ENCODE measurements at regions not wholly inside any gene's neighbourhood (a gene's known extent, or its start where the extent isn't known, plus 50 kb on each side); places are given as distances from the start of the nearest gene placed in this dataset.
A peak's percentile ranks its signal among the peaks of the same experiment; 100 is the strongest.

DNA sequence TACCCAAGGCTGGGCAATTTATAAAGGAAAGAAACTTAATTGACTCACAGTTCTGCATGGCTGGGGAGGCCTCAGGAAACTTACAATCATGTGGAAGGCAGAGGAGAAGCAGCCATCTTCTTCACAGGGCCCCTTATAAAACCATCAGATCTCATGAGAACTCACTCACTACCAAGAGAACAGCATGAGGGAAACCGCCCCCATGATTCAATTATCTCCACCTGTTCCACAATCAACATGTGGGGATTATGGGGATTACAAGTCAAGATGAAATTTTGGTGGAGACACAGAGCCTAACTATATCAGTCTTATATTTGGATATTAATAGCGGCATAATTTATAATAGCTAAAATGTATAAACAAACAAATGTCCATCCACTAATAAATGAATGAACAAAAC is 1123.7 kb upstream of the NCAM2 start:
- no peak for DNase-seq

- DNase-seq, result no peak
Measured at GRCh38 chr21:19878133-19878532, 1120.1 kb upstream of the NCAM2 start.

DNA sequence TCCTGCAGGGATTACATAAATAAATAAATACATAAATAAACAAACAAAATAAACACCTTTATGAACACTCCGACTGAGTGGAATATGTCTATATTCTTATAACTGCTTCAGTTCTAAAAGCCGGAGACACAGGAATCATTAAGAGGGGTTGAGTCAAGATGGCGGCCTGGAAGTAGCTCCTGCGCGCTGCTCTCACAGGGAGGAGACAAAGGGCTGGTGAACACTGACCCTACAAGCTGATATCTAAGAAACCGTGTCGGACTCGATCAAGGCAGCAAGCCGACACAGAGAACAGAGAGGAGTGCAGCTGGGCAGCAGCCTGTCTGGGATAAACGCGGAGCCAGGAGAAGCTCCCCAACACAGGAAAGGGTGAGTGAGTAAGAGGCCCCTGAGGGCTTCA is 1098.6 kb upstream of the NCAM2 start:
- no peak for DNase-seq

- no peak for DNase-seq
Measured at GRCh38 chr21:19900149-19900548, 1098.1 kb upstream of the NCAM2 start.

DNA sequence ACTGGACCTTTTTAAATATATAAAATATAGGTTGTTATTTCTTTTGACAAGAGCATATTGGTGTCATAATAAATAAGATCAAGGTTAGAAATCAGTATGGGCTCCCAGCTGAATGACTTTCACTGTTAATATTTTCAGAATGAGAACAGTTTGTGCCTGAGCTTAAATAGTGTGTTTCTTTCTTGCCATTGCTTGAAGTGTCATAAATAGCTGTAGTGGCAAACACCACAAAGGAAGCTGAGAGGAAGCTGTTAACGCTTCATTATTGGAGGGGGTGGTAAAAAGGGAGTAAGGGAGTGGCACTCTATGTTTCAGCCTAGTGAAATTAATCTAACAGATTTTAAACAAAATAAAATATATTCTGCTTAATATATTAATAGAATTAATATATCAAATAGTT is 1089.8 kb upstream of the NCAM2 start:
- no peak for DNase-seq

DNA sequence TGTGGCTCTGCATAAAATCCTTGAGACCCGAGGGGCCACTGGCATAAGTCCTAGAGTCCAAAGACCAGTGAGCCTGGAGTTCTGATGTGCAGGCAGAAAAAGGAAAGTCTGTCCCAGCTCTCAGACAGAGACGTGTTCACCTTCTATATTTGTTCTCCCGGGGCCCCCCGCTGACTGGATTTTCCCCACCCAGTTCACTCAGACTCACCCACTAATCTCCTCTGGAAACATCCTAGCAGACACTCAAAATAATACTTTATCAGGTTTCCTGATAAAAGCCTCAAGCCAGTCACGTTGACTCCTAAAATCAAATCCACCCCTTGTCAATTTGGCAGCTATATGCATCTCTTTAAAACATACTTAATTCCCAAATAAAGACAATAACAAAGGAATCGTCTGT is 1084.2 kb upstream of the NCAM2 start:
- no peak for DNase-seq

DNA sequence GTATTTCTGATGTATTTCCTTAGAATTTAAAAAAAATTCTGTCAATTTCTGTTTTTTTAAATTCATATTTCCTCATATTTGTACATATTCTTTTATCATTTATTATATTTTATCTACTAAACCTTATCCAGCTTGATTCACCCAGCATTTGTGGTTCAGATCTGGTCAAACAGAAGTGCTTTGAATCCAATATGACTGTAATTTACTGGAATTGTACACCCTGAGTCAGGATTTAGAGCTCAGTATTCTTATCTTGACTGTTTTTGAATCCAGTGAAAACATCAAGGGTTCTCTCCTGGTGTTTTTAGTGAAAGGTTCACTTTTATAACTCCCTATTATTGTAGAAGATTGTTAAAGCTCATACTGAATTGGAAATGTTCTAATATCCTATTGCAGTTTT is 1077.0 kb upstream of the NCAM2 start:
- DNase-seq, result no peak

DNA sequence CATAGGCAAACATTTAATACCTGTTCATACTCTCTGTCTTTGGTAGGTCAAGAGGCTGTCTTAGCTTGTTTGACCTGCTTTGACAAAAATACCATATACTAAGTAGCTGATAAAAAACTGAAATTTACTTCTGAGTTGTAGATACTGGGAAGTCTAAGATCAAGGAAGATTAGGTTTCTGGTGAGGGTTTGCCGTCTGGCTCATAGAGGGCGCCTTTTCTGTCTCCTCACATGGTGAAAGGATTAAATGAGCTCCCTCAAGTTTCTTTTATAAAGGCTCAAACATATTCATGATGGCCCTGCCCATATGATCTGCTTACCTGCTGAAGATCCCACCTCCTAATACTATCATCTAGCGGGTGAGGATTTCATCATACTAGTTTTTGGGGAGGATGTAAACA is 1076.1 kb upstream of the NCAM2 start:
- no peak for DNase-seq

DNA sequence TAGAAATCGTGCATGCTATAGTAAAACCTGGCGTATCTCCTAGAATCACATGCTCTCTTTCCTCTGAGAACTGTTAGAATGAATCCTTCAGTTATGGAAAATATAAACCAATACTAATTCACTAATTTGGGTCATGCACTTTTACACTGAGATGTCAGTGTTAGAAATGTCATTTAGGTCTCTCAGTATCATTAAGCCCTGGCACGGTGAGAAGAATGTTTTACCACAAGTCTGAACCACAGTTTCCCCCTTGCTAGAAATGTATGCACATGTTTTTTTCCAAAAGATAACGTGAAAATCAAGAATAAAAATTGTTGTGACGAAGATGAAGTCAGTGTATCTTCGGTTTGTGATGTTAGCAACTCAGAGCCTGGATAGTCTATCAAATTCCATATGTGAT is 1062.7 kb upstream of the NCAM2 start:
- DNase-seq, result no peak

DNA sequence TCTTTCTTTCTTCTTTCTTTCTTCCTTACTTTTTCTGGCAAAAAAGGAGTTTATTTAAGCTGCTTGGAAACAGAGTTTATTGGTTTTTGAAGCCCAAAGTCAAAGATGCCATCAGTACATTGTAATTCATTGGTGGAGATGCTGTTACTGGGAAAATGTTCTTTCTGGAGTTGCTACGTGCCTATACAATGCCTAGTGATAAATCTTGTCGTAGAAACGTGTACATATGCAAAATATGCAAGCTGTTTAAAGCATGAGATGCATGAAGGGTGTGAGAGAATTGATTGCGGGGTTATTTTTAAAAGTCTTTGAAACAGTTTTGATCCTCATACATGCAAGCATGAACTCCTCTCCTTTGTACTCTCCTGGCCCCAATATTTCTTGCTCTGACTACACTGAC is 1060.6 kb upstream of the NCAM2 start:
- DNase-seq, result no peak

DNA sequence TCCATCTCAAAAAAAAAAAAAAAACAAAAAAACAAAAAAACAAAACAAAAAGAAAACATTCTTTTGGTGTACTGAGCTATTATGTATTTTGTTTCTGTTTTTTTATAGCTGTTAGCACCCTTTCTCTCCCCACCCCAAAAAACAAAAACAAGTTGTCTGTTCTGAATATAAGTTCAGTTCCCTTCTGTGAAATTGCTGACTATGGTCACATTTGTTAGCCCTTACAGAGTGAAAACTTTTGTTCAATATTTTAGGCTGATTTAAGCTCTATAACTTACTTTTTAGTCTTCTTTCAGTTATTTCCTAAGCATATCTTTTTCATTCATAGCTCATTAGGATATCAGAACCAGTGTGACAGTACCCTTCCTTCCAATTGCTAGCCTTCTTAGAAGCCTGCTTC is 1056.6 kb upstream of the NCAM2 start:
- DNase-seq, result no peak

DNA sequence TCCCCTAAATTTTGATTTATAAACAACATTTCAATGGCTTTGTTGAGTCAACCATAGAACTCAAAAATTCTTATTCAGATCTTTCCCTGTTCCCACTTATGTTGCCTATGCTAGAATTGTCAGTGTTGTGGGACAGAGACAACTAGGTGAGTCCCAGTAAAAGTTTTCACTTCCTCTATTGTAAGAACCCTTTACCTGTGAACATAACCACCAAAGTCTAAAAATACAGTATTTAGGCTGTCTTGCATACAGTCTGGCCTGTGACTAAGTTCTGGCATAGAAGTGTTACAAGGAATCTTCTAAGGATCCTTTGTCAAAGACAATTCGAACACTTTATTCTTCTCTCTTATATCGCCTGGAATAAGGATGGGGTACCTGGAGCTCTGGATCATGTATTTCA is 1047.9 kb upstream of the NCAM2 start:
- no peak for DNase-seq

- DNase-seq, result no peak
Measured at GRCh38 chr21:19969156-19969555, 1029.1 kb upstream of the NCAM2 start.

DNA sequence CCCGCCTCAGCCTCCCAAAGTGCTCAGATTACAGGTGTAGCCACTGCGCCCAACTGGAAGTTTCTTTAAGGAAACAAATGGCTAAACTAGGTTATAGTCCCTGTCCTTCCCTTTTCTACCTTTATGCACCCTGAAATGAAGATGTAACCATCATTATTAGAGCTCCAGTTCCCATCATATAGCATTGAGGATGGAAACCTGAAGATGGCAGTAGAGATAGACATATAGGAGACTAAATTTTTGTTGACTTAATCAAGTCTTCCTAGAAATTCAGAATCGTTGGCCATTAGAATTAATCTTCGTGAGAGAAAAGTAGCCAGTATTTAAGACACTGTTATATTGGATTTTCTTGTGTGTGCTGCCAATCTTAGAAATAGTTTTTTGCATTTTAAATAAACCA is 1016.3 kb upstream of the NCAM2 start:
- no peak for DNase-seq

- no peak for DNase-seq
Measured at GRCh38 chr21:19986396-19986795, 1011.8 kb upstream of the NCAM2 start.

DNA sequence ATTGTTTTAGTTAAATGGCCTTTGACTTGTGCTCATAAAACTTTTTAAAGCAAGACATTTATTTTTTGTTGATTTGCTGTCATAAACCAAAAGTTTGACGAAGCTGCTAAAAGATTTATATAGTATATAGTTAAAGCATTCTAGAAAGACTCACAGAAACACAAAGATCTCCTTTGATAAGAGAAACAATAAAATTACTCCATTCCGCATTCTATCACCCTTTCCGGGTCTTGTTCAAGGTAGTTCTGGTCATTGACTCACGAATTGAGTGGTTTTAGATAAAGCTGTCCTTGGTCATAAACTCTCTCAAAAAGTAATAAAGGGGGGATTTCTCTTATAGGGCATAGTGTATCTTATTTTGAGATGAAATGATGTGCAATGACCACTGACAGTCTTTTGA is 1010.5 kb upstream of the NCAM2 start:
- DNase-seq, result no peak

- no peak for DNase-seq
Measured at GRCh38 chr21:19992540-19992939, 1005.7 kb upstream of the NCAM2 start.

GRCh38 chr21:19993268-19993667 is 1004.9 kb upstream of the NCAM2 start:
- DNase-seq, result no peak

GRCh38 chr21:19995253-19995652 is 1003.0 kb upstream of the NCAM2 start:
- DNase-seq, result no peak

- DNase-seq, result no peak
Measured at GRCh38 chr21:19998453-19998852, 999.8 kb upstream of the NCAM2 start.

DNA sequence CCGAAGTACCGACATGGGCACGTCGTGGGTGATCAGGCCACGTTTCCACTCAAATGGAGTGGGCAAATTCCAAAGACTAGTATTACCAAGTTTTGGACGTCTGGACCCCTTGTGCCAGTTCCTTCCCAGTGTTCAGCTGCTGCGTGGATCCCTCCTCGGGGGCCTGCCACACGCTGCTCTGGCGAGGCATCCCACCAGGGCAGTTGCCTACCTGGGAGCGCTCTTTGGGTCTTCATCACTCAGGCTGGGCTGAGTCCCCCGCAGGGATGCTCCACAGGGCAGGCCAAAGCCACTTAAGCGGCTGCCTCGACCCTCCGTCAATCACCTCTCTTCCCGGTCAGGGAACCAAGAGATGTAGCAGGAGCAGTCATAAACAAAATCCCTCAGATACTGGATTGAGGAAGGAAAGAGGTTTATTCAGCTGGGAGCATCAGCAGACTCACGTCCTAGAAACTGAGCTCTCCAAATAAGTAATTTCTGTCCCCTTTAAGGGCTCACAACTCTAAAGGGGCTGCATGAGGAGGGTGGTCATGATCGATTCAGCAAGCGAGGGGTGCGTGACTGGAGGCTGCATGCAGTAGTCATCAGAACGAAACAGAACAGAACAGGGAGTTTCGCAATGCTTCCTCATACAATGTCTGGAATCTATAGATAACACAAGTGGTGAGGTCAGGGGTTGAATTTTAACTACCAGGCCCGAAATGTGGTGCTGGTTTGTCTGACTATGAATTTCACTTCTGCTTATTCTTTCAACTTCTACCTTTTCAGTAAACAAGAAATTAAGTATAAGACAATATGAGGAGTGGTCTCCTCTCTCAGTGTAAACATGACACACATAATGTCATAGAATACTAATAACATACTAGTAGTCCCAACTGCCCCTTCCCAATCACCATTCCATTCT is 998.6 kb upstream of the NCAM2 start:
- no peak for DNase-seq

DNA sequence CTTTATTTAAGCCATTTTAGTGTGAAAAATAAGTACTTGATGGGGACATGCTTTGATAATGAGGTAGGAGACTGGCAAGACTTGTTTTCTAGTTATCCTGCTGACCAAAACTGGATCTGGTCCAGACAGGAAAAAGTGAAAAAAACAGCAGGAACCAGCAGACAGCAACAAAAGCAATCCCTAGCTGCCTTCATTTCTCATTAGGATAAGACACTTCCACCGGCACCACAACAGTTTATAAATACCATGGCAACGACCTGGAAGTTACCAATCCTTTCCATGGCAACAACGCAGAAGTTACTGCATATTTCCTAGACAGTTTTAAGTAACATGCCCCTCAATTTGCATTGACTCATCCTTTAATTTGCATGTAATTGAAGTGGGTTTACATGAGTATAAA is 993.8 kb upstream of the NCAM2 start:
- no peak for DNase-seq

GRCh38 chr21:20010691-20011200 is 987.5 kb upstream of the NCAM2 start:
- DNase-seq, result peak; percentile 44

DNA sequence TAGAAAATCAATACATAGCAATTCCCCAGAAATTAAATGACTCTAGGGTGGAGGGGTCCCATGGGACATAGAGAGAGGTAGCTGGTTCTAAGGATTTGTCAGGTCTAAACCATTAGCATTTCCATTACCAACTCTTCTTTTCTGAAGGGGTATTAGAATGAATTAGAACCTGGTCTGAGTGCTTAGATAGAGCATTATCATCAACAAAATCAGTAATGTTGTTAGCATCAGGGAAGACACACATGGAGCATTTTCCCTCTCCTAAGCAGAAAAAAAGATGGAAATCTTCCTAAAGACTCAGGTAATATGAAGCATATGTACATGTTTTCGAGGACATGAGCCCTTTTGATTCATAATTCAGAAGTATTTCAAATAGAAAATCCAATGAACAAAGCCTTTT is 984.4 kb upstream of the NCAM2 start:
- no peak for DNase-seq

DNA sequence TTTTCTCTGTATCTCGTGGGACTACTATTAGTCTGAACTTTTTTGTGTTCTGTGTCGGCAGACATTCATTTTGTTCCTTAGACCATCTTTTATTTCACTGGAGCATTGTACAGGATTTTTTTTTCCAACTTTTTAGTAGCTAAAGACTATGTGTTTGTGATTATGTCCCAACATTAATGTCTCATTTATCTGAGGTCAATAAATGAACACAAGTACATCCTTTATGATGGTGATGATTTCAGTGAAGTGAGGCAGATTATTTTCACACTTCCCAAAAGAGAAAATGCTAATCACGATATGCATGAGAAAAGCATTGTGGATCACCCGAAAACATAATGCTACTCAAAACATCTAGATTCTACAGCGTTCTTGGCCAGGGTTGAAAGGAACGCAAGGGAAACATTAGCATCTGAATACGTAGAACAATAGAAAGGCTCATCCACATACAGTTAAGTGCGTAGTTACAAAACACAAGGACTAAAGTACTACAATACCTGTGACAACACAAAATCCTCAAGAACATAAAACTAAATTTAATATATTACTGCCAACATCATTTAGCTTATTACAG is 981.7 kb upstream of the NCAM2 start:
- no peak for DNase-seq

Data from right forelimb (tissue), 1 donor.